ENCODE measurements at regions not wholly inside any gene's neighbourhood (a gene's known extent, or its start where the extent isn't known, plus 50 kb on each side); places are given as distances from the start of the nearest gene placed in this dataset.
"Not testable (repeated sequence)": the region's sequence is repeated elsewhere in the genome, so short reads cannot be mapped to it uniquely, and the experiment has no call there.

DNA sequence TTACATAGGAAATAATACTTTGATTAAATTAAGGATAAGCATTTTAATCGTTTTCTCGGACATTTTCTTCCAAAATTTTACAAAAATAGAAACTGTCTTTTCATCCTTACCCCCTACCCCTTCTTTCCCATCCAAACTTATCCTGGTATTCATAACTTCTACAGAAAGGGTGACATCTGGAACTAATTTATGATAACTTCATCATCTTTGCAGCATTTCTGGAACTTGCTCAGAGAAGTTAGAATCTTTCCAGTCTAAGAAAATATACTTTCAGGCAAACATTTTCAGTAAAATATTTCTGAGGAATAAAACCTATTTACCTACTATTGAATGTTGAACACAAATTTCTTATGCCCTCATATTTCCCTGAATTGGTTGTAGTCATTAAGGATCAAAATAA is 309.0 kb downstream of the MAN2A1 start:
- no peaks in the 10 kb centered on the region for H3K36me3 ChIP-seq (ENCODE audit: control insufficient read depth in 1 of 2, insufficient read depth in 2 of 2, low read length in 2 of 2)
- H3K4me3 ChIP-seq (ENCODE audit: low read depth in 1 of 2, low read length in 2 of 2): no peak overlapping the region
- no peaks in the 10 kb centered on the region for H3K4me1 ChIP-seq (ENCODE audit: control insufficient read depth in 1 of 2, insufficient read depth in 2 of 2, low read length in 2 of 2)
- H3K27ac ChIP-seq (ENCODE audit: low read depth, low read length): no peak overlapping the region
- H3K9ac ChIP-seq (ENCODE audit: low read depth in 1 of 2, low read length in 2 of 2): no peak overlapping the region
- no peaks in the 10 kb centered on the region for H3K9me3 ChIP-seq (ENCODE audit: control insufficient read depth in 1 of 2, low read length in 2 of 2)
- no peaks in the 10 kb centered on the region for H3K27me3 ChIP-seq (ENCODE audit: control insufficient read depth in 1 of 2, insufficient read depth in 2 of 2, low read length in 2 of 2)

DNA sequence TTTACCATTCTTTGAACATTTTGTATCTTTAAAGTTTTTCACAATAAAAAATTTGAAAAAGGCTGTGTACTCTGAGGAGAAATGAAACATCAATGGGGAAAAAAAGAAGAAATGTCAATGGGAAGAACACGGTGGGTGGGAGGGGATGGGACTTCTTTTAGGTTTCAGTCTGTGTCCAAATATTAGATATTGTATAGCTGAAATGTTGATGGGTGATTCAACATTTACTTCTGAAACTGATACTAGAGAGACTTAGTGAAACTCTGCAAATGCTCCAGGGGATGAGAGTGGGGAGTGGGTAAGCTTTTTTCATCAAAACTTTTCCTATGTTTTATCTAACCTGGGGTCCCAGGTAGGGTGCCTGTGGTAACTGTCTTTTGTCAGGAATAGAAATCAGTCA is 311.9 kb downstream of the MAN2A1 start:
- no peak overlapping the region for H3K9ac ChIP-seq (ENCODE audit: low read depth in 1 of 2, low read length in 2 of 2)
- no peak overlapping the region for H3K4me3 ChIP-seq (ENCODE audit: low read depth in 1 of 2, low read length in 2 of 2)
- H3K36me3 ChIP-seq (ENCODE audit: control insufficient read depth in 1 of 2, insufficient read depth in 2 of 2, low read length in 2 of 2): no peaks in the 10 kb centered on the region
- no peak overlapping the region for H3K27ac ChIP-seq (ENCODE audit: low read depth, low read length)
- no peaks in the 10 kb centered on the region for H3K4me1 ChIP-seq (ENCODE audit: control insufficient read depth in 1 of 2, insufficient read depth in 2 of 2, low read length in 2 of 2)
- H3K27me3 ChIP-seq (ENCODE audit: control insufficient read depth in 1 of 2, insufficient read depth in 2 of 2, low read length in 2 of 2): no peaks in the 10 kb centered on the region
- H3K9me3 ChIP-seq (ENCODE audit: control insufficient read depth in 1 of 2, low read length in 2 of 2): no peaks in the 10 kb centered on the region

DNA sequence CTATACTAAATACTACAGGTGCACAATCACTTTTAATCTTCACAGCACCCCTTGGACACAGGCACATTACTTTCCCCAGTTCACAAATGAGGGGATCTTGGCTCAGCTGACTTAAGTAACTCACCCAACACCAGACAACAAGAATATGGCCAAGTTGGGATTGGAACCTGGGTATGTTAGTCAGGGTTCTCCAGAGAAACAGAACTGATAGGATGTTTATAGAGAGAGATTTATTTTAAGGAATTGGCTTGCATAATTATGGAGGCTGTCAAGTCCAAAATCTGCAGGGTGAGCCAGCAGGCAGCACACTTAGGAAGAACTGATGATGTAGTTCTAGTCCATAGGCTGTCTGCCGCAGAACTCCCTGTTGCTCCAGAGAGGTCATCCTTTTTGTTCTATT is 312.9 kb downstream of the MAN2A1 start:
- Histone ChIP-seq H3K36me3 (ENCODE audit: control insufficient read depth in 1 of 2, insufficient read depth in 2 of 2, low read length in 2 of 2) (no peaks in the 10 kb centered on the region), H3K4me3 (ENCODE audit: low read depth in 1 of 2, low read length in 2 of 2) (no peak overlapping the region), H3K27ac (ENCODE audit: low read depth, low read length) (no peak overlapping the region), H3K27me3 (ENCODE audit: control insufficient read depth in 1 of 2, insufficient read depth in 2 of 2, low read length in 2 of 2) (no peaks in the 10 kb centered on the region), H3K9me3 (ENCODE audit: control insufficient read depth in 1 of 2, low read length in 2 of 2) (no peaks in the 10 kb centered on the region), H3K4me1 (ENCODE audit: control insufficient read depth in 1 of 2, insufficient read depth in 2 of 2, low read length in 2 of 2) (no peaks in the 10 kb centered on the region), H3K9ac (ENCODE audit: low read depth in 1 of 2, low read length in 2 of 2) (no peak overlapping the region)

DNA sequence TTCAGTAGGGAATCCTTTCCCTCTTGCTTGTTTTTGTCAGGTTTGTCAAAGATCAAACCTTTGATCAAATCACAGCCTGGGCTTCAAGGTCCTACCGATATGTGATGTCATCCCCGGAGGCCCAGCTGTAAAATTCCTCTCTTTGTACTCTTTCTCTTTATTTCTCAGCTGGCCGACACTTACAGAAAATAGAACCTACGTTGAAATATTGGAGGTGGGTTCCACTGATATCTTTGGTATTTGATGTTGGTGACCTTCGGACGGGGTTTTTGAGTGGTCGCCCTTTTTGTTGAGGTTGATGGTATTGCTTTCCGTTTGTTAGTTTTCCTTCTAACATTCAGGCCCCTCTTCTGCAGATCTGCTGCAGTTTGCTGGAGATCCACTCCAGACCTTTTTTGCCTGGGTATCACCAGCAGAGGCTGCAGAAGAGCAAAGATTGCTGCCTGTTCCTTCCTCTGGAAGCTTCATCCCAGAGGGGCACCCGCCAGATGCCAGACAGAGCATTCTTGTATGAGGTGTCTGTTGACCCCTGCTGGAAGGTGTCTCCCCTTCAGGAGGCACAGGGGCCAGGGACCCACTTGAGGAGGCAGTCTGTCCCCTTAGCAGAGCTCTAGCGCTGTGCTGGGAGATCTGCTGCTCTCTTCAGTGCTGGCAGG is 316.3 kb downstream of the MAN2A1 start:
- H3K36me3 ChIP-seq (ENCODE audit: control insufficient read depth in 1 of 2, insufficient read depth in 2 of 2, low read length in 2 of 2); H3K27me3 ChIP-seq (ENCODE audit: control insufficient read depth in 1 of 2, insufficient read depth in 2 of 2, low read length in 2 of 2); H3K9me3 ChIP-seq (ENCODE audit: control insufficient read depth in 1 of 2, low read length in 2 of 2); H3K4me1 ChIP-seq (ENCODE audit: control insufficient read depth in 1 of 2, insufficient read depth in 2 of 2, low read length in 2 of 2); H3K9ac ChIP-seq (ENCODE audit: low read depth in 1 of 2, low read length in 2 of 2); H3K4me3 ChIP-seq (ENCODE audit: low read depth in 1 of 2, low read length in 2 of 2); H3K27ac ChIP-seq (ENCODE audit: low read depth, low read length): not testable (repeated sequence)

DNA sequence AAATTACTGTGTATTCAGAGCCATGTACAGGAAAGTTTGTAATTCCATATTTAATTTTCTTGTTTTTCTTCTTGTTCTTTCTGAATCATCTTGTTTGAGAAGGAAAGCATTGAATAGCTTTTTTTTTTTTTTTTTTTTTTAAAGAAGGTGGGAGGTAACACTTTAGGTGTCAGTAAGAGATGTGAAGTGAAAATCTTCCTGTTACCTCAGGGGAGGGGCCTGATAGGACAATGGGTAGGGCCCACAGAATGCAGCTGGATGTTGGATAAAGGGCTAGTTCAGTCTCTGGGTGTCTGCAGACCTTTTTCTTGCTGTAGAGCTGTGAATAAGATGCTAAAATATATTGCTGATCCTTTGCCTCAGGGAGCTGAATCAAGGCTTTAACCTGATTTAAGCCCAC is 317.4 kb downstream of the MAN2A1 start:
- Histone ChIP-seq H3K9me3 (ENCODE audit: control insufficient read depth in 1 of 2, low read length in 2 of 2) (no peaks in the 10 kb centered on the region), H3K4me3 (ENCODE audit: low read depth in 1 of 2, low read length in 2 of 2) (no peak overlapping the region), H3K36me3 (ENCODE audit: control insufficient read depth in 1 of 2, insufficient read depth in 2 of 2, low read length in 2 of 2) (no peaks in the 10 kb centered on the region), H3K27me3 (ENCODE audit: control insufficient read depth in 1 of 2, insufficient read depth in 2 of 2, low read length in 2 of 2) (no peaks in the 10 kb centered on the region), H3K4me1 (ENCODE audit: control insufficient read depth in 1 of 2, insufficient read depth in 2 of 2, low read length in 2 of 2) (no peaks in the 10 kb centered on the region), H3K27ac (ENCODE audit: low read depth, low read length) (no peak overlapping the region), H3K9ac (ENCODE audit: low read depth in 1 of 2, low read length in 2 of 2) (no peak overlapping the region)

DNA sequence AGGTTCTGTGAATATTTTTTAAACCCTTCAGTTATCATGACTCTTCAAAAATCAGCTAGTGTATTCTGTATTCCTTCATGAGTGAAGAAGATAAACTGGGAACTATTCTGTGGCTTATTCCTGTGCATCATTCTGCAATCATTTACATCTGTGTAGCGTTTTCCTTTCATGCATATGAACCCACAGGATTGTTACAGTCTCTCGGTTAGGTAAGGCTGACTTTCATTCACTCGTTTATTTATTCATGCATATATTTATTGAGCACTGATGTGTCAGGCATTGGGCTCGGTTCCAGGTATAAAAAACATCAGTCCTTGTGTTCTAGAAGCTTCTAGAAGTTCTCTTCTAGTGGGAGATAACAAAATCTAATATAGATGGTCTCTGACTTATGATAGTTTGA is 318.4 kb downstream of the MAN2A1 start:
- H3K4me3 ChIP-seq (ENCODE audit: low read depth in 1 of 2, low read length in 2 of 2): no peak overlapping the region
- no peaks in the 10 kb centered on the region for H3K9me3 ChIP-seq (ENCODE audit: control insufficient read depth in 1 of 2, low read length in 2 of 2)
- no peak overlapping the region for H3K27ac ChIP-seq (ENCODE audit: low read depth, low read length)
- H3K4me1 ChIP-seq (ENCODE audit: control insufficient read depth in 1 of 2, insufficient read depth in 2 of 2, low read length in 2 of 2): no peaks in the 10 kb centered on the region
- H3K36me3 ChIP-seq (ENCODE audit: control insufficient read depth in 1 of 2, insufficient read depth in 2 of 2, low read length in 2 of 2): no peaks in the 10 kb centered on the region
- H3K9ac ChIP-seq (ENCODE audit: low read depth in 1 of 2, low read length in 2 of 2): no peak overlapping the region
- no peaks in the 10 kb centered on the region for H3K27me3 ChIP-seq (ENCODE audit: control insufficient read depth in 1 of 2, insufficient read depth in 2 of 2, low read length in 2 of 2)

DNA sequence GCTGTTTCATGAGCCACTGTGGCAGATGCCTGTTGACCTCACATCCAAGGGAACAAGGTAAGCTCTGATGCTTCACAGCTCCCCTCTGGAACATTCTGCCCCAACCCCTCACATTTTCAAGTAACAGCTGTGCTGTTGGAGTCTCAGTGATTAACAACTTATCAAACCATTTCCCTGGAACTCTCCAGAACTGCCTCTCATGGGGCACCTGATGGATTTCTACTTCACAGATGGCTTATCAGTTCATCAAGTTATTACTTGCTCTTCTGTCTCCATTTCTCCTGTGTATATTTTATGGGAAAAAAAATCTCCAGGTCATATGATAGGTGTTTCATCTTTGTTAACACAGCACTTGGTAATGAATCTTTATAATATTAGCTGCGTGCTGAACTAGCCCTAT is 322.4 kb downstream of the MAN2A1 start:
- Histone ChIP-seq H3K4me1 (ENCODE audit: control insufficient read depth in 1 of 2, insufficient read depth in 2 of 2, low read length in 2 of 2) (no peaks in the 10 kb centered on the region), H3K4me3 (ENCODE audit: low read depth in 1 of 2, low read length in 2 of 2) (no peak overlapping the region), H3K27ac (ENCODE audit: low read depth, low read length) (no peak overlapping the region)

DNA sequence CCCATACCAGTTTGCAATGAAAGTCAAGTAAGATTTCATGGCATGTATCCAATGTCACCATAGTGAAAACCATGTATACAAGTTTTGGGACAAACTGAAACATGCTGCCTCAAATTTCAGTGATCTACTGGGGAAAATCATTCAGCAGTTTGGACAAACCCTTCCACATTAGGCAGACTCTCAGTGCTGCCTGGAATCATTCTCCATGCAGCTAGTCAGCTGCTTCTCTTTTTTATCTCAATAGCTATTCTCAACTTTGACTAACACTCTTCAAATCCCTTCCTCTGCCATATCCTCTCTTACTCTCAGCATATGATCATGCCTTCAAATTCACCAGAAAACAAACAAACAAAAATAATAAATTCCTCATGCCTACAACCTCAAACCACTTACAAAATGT is 323.3 kb downstream of the MAN2A1 start:
- H3K27ac ChIP-seq (ENCODE audit: low read depth, low read length): no peak overlapping the region
- no peak overlapping the region for H3K9ac ChIP-seq (ENCODE audit: low read depth in 1 of 2, low read length in 2 of 2)
- no peaks in the 10 kb centered on the region for H3K27me3 ChIP-seq (ENCODE audit: control insufficient read depth in 1 of 2, insufficient read depth in 2 of 2, low read length in 2 of 2)
- H3K4me3 ChIP-seq (ENCODE audit: low read depth in 1 of 2, low read length in 2 of 2): no peak overlapping the region
- H3K9me3 ChIP-seq (ENCODE audit: control insufficient read depth in 1 of 2, low read length in 2 of 2): no peaks in the 10 kb centered on the region
- H3K4me1 ChIP-seq (ENCODE audit: control insufficient read depth in 1 of 2, insufficient read depth in 2 of 2, low read length in 2 of 2): no peaks in the 10 kb centered on the region
- no peaks in the 10 kb centered on the region for H3K36me3 ChIP-seq (ENCODE audit: control insufficient read depth in 1 of 2, insufficient read depth in 2 of 2, low read length in 2 of 2)

More for the DNA sequence above, 322.4 kb downstream of the MAN2A1 start:
- no peaks in the 10 kb centered on the region for H3K9me3 ChIP-seq (ENCODE audit: control insufficient read depth in 1 of 2, low read length in 2 of 2)
- H3K27me3 ChIP-seq (ENCODE audit: control insufficient read depth in 1 of 2, insufficient read depth in 2 of 2, low read length in 2 of 2): no peaks in the 10 kb centered on the region
- no peak overlapping the region for H3K9ac ChIP-seq (ENCODE audit: low read depth in 1 of 2, low read length in 2 of 2)
- H3K36me3 ChIP-seq (ENCODE audit: control insufficient read depth in 1 of 2, insufficient read depth in 2 of 2, low read length in 2 of 2): no peaks in the 10 kb centered on the region

DNA sequence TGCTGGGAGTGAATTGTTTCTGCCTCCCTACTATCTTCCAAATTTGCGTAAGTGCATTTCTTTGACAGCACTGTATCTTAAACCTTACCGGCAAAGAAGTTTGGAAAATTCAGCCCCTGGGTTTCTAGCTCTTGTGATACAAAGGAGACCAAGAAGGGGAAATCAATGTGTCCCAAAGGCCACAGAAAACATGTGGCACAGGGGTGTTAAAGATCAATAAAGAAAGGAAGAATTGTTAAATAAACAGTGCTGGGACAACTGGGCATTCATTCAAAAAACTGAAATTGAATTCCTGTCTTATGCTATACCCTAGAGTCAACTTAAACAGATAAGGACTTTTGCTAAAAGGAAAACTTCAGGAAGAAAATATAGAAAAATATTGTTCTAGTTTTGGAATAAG is 328.1 kb downstream of the MAN2A1 start:
- H3K36me3 ChIP-seq (ENCODE audit: control insufficient read depth in 1 of 2, insufficient read depth in 2 of 2, low read length in 2 of 2): no peaks in the 10 kb centered on the region
- H3K9ac ChIP-seq (ENCODE audit: low read depth in 1 of 2, low read length in 2 of 2): no peak overlapping the region
- no peaks in the 10 kb centered on the region for H3K4me1 ChIP-seq (ENCODE audit: control insufficient read depth in 1 of 2, insufficient read depth in 2 of 2, low read length in 2 of 2)
- no peaks in the 10 kb centered on the region for H3K27me3 ChIP-seq (ENCODE audit: control insufficient read depth in 1 of 2, insufficient read depth in 2 of 2, low read length in 2 of 2)
- no peak overlapping the region for H3K27ac ChIP-seq (ENCODE audit: low read depth, low read length)
- no peaks in the 10 kb centered on the region for H3K9me3 ChIP-seq (ENCODE audit: control insufficient read depth in 1 of 2, low read length in 2 of 2)
- no peak overlapping the region for H3K4me3 ChIP-seq (ENCODE audit: low read depth in 1 of 2, low read length in 2 of 2)

DNA sequence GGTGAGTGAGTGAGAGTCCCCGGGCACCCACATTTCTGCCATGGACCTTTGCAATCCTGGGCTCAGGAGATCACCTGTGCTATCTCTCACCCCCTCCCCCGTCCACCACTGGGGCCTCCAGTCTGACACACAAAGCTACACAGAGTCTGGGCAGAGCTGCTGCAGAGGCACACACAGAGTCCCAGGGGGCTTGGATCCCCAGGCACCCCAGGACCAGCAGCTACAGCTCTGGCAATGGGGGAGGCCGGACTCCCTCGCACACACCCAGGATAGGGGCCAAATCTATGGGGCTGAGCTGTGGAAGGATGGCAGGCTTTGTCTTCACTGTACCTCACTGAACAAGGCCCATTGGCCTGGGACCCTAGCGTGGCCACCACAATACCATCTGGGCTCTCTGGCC is 328.8 kb downstream of the MAN2A1 start:
- H3K27me3 ChIP-seq (ENCODE audit: control insufficient read depth in 1 of 2, insufficient read depth in 2 of 2, low read length in 2 of 2): no peaks in the 10 kb centered on the region
- no peaks in the 10 kb centered on the region for H3K9me3 ChIP-seq (ENCODE audit: control insufficient read depth in 1 of 2, low read length in 2 of 2)
- no peaks in the 10 kb centered on the region for H3K36me3 ChIP-seq (ENCODE audit: control insufficient read depth in 1 of 2, insufficient read depth in 2 of 2, low read length in 2 of 2)
- no peak overlapping the region for H3K9ac ChIP-seq (ENCODE audit: low read depth in 1 of 2, low read length in 2 of 2)
- H3K4me3 ChIP-seq (ENCODE audit: low read depth in 1 of 2, low read length in 2 of 2): no peak overlapping the region
- no peak overlapping the region for H3K27ac ChIP-seq (ENCODE audit: low read depth, low read length)
- no peaks in the 10 kb centered on the region for H3K4me1 ChIP-seq (ENCODE audit: control insufficient read depth in 1 of 2, insufficient read depth in 2 of 2, low read length in 2 of 2)

DNA sequence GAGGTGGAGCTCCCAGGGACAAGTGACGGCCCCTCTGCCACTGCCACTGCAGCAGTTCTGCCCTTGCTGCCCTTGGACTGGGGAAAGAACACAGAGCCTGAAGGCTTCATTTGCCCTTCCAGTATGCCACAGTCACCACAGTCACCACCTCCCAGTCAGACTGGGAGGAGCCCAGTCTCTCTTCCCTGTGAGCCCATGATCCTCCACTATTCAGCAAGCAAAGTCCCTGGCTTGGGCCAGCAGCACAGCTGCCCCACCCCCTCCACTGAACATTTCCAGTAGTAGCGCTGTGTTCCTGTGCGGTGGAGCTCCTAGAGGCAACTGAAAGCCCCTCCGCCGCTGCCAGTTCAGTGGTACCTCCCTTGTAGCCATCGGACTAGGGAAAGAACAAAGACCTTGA is 329.4 kb downstream of the MAN2A1 start:
- Histone ChIP-seq H3K4me1 (ENCODE audit: control insufficient read depth in 1 of 2, insufficient read depth in 2 of 2, low read length in 2 of 2) (no peaks in the 10 kb centered on the region), H3K27ac (ENCODE audit: low read depth, low read length) (no peak overlapping the region), H3K4me3 (ENCODE audit: low read depth in 1 of 2, low read length in 2 of 2) (no peak overlapping the region), H3K27me3 (ENCODE audit: control insufficient read depth in 1 of 2, insufficient read depth in 2 of 2, low read length in 2 of 2) (no peaks in the 10 kb centered on the region), H3K9me3 (ENCODE audit: control insufficient read depth in 1 of 2, low read length in 2 of 2) (no peaks in the 10 kb centered on the region), H3K9ac (ENCODE audit: low read depth in 1 of 2, low read length in 2 of 2) (no peak overlapping the region), H3K36me3 (ENCODE audit: control insufficient read depth in 1 of 2, insufficient read depth in 2 of 2, low read length in 2 of 2) (no peaks in the 10 kb centered on the region)
